IMR-90 (cell line): ENCODE measurements at regions not wholly inside any gene's neighbourhood (a gene's known extent, or its start where the extent isn't known, plus 50 kb on each side); places are given as distances from the start of the nearest gene placed in this dataset.

Experiments used
- ATAC-seq: fragments of 200-7000 bp; cut with Tn5 transposase; 2 replicates; pipeline ENCODE4 v1.9.1; 2020; ENCODE audit warnings: low read depth, mild to moderate bottlenecking, moderate library complexity
- BruUV-seq: library from RNA; stranded (reverse); fragments of 400-500 nt; replicated peaks from 2 replicates; lab custom pipeline; 2021; lab: Mats Ljungman, UMichigan
- CTCF ChIA-PET: fragments of 300-600 bp; formaldehyde crosslinking; extraction: SDS; loops from one replicate; lab custom pipeline; 2021; ENCODE audit warnings: antibody characterized with exemption; lab: Yijun Ruan, JAX
- POLR2A ChIA-PET: fragments of 300-600 bp; sonication (Branson Sonifier 250); formaldehyde crosslinking; loops from one replicate; lab custom pipeline; 2022; ENCODE audit warnings: antibody characterized with exemption; ENCODE audit not compliant: unreplicated experiment; lab: Charles Lee
- DNase-seq: peaks from one replicate; pipeline ENCODE4 v3.0.0; 2013
- H2AFZ ChIP-seq: replicated peaks from 2 replicates; pipeline ENCODE3; 2013; ENCODE audit warnings: low read length, mild to moderate bottlenecking; ENCODE audit not compliant: poor library complexity
- H2AK5ac ChIP-seq: 2 replicates; pipeline ENCODE4 v1.6.1; 2013; ENCODE audit warnings: low read depth, low read length, inconsistent platforms
- H2AK9ac ChIP-seq: replicated peaks from 2 replicates; pipeline ENCODE3; 2013; ENCODE audit warnings: mild to moderate bottlenecking, low read depth, low read length, moderate library complexity; ENCODE audit not compliant: poor library complexity
- H2BK120ac ChIP-seq: 2 replicates; pipeline ENCODE4 v1.6.1; 2013; ENCODE audit warnings: low read depth, low read length, inconsistent platforms
- H2BK15ac ChIP-seq: 3 replicates; pipeline ENCODE4 v1.6.1; 2013; ENCODE audit warnings: low read depth, low read length, inconsistent platforms
- H2BK20ac ChIP-seq: 2 replicates; pipeline ENCODE4 v1.6.1; 2013; ENCODE audit warnings: low read depth, mild to moderate bottlenecking, inconsistent platforms, low read length, moderate library complexity
- H2BK5ac ChIP-seq: 2 replicates; pipeline ENCODE4 v1.6.1; 2013; ENCODE audit warnings: mild to moderate bottlenecking, low read depth, low read length, inconsistent platforms; ENCODE audit not compliant: poor library complexity, severe bottlenecking
- H3K14ac ChIP-seq: replicated peaks from 2 replicates; pipeline ENCODE4 v1.6.1; 2013; ENCODE audit warnings: low read depth, low read length, inconsistent platforms
- H3K18ac ChIP-seq: 2 replicates; pipeline ENCODE4 v1.6.1; 2013; ENCODE audit warnings: low read depth, low read length, control low read depth
- H3K23ac ChIP-seq: 2 replicates; pipeline ENCODE4 v1.6.1; 2013; ENCODE audit warnings: low read depth, low read length, inconsistent platforms
- H3K27ac ChIP-seq: 2 replicates; pipeline ENCODE4 v1.5.1; 2013; ENCODE audit warnings: mild to moderate bottlenecking, control low read depth, low read length; ENCODE audit not compliant: insufficient read depth
- H3K27me3 ChIP-seq: 2 replicates; pipeline ENCODE4 v1.6.1; 2013; ENCODE audit warnings: low read length; ENCODE audit not compliant: control insufficient read depth, insufficient read depth
- H3K36me3 ChIP-seq: 2 replicates; pipeline ENCODE4 v1.6.1; 2013; ENCODE audit warnings: low read length, mixed read lengths; ENCODE audit not compliant: control insufficient read depth, insufficient read depth
- H3K4ac ChIP-seq: 2 replicates; pipeline ENCODE4 v1.6.1; 2013; ENCODE audit warnings: low read depth, low read length, inconsistent platforms
- H3K4me1 ChIP-seq: 2 replicates; pipeline ENCODE4 v1.6.1; 2013; ENCODE audit warnings: low read length, mixed read lengths; ENCODE audit not compliant: control insufficient read depth, insufficient read depth
- H3K4me2 ChIP-seq: 2 replicates; pipeline ENCODE4 v1.6.1; 2013; ENCODE audit warnings: low read depth, mild to moderate bottlenecking, control low read depth, low read length, moderate library complexity
- H3K4me3 ChIP-seq: 2 replicates; pipeline ENCODE4 v1.5.1; 2013; ENCODE audit warnings: low read depth, mild to moderate bottlenecking, control low read depth, low read length, moderate library complexity; ENCODE audit not compliant: insufficient read depth
- H3K56ac ChIP-seq: 2 replicates; pipeline ENCODE4 v1.6.1; 2013; ENCODE audit warnings: low read length, inconsistent platforms; ENCODE audit not compliant: insufficient read depth; ENCODE audit errors: extremely low read depth
- H3K79me1 ChIP-seq, 2 experiments: 2 replicates each; pipeline ENCODE4 v1.6.1; 2013; ENCODE audit warnings: low read length in 2 of 2, inconsistent platforms in 1 of 2, low read depth in 1 of 2
- H3K9ac ChIP-seq: 2 replicates; pipeline ENCODE4 v1.6.1; 2013; ENCODE audit warnings: low read depth, low read length, control low read depth
- H3K9me1 ChIP-seq: 2 replicates; pipeline ENCODE4 v1.6.1; 2013; ENCODE audit warnings: low read length, inconsistent platforms; ENCODE audit not compliant: insufficient read depth
- H3K9me3 ChIP-seq: 2 replicates; pipeline ENCODE4 v1.6.1; 2013; ENCODE audit warnings: low read length; ENCODE audit not compliant: control insufficient read depth, insufficient read depth
- H4K20me1 ChIP-seq: 2 replicates; pipeline ENCODE4 v1.6.1; 2013; ENCODE audit warnings: low read length, inconsistent platforms; ENCODE audit not compliant: insufficient read depth
- H4K5ac ChIP-seq: 2 replicates; pipeline ENCODE4 v1.6.1; 2013; ENCODE audit warnings: mild to moderate bottlenecking, low read depth, low read length, control low read depth
- H4K8ac ChIP-seq, 2 experiments: 2 replicates each; pipeline ENCODE4 v1.6.1; 2013; ENCODE audit warnings: low read depth in 2 of 2, low read length in 2 of 2, control low read depth in 1 of 2, inconsistent platforms in 1 of 2
- H4K91ac ChIP-seq: 2 replicates; pipeline ENCODE4 v1.6.1; 2013; ENCODE audit warnings: low read depth, low read length, inconsistent platforms; ENCODE audit not compliant: insufficient read depth
- CEBPB ChIP-seq: IDR thresholded peaks from 2 replicates; pipeline ENCODE4 v1.6.1; 2012; ENCODE audit warnings: low read depth, low read length, improper control_type of control experiment
- POLR2A ChIP-seq: IDR thresholded peaks from 2 replicates; pipeline ENCODE4 v1.6.1; 2012; ENCODE audit warnings: mild to moderate bottlenecking, low read depth, low read length
- RAD21 ChIP-seq: IDR thresholded peaks from 2 replicates; pipeline ENCODE4 v1.6.1; 2012; ENCODE audit warnings: low read length, improper control_type of control experiment
- WGBS, 2 experiments: methylation state at CpG; one replicate each; pipeline versions ENCODE4 v1.1.5 to v1.1.7; 2013; ENCODE audit warnings: missing lambda C conversion rate in 2 of 2; ENCODE audit not compliant: insufficient read length in 1 of 2; ENCODE audit errors: extremely low coverage in 2 of 2; 5-methylcytosine and 5-hydroxymethylcytosine counted together
- dilution Hi-C: fragments of 300-500 bp; cut with HindIII; formaldehyde crosslinking; loops from one replicate; pipeline ENCODE4 v1.14.3; 2018; ENCODE audit warnings: low sequenced_read_pairs; ENCODE audit not compliant: unreplicated experiment
- in situ Hi-C: fragments of 300-500 bp; cut with MboI; formaldehyde crosslinking; loops from 3 replicates; pipeline ENCODE4 v1.14.3; 2019; ENCODE audit warnings: low sequenced_read_pairs, inconsistent platforms, mixed read lengths
- intact Hi-C: fragments of 100-400 bp; cut with micrococcal nuclease; formaldehyde crosslinking; loops from 2 replicates; pipeline ENCODE4 v1.10.0; 2022

DNA sequence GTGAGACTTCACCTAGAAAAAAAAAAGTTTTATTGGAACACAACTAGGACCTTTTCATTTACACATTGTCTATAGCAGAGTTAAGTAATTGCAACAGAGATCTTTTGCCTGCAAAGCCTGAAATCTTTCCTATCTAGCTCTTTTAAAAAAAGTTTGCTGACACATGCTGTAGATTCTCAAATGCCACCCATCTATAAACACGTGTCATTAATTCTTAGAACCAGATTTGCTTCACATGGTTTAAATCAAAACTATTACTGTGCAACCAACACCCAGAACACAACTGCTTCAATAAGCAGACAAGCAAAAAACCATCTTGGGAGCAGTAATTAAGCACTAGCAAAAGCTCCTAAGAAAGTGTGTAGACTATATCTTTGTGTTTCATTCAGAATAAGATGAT, 55.0 kb downstream of the OXSM start:
- Histone ChIP-seq H3K4ac (no peak overlapping the region), H4K8ac (no peak overlapping the region), H3K4me3 (no peak overlapping the region), H3K4me1 (peaks cover 3% of the 10 kb centered on the region), H2BK5ac (no peak overlapping the region), H3K9me3 (no peaks in the 10 kb centered on the region), H3K18ac (no peak overlapping the region), H2AK9ac (no peak overlapping the region), H3K36me3 (no peaks in the 10 kb centered on the region), H3K56ac (no peak overlapping the region), H2BK15ac (no peak overlapping the region), H2AFZ (no peak overlapping the region), H3K9me1 (no peaks in the 10 kb centered on the region), H2BK20ac (no peak overlapping the region), H2AK5ac (no peak overlapping the region), H3K27ac (no peak overlapping the region), H4K20me1 (no peaks in the 10 kb centered on the region), H3K79me1 (no peaks in the 10 kb centered on the region), H3K14ac (no peak overlapping the region), H4K5ac (no peak overlapping the region), H4K91ac (no peak overlapping the region), H2BK120ac (no peak overlapping the region), H3K4me2 (no peak overlapping the region), H3K23ac (no peak overlapping the region), H3K9ac (no peak overlapping the region), H3K27me3 (no peaks in the 10 kb centered on the region)
- intact Hi-C loops = loop anchor here (10.0 kb wide), 1 partner anchor 1430 kb away; no protein-coding TSS in a partner anchor
- CTCF ChIA-PET = interaction anchor here (1.2 kb wide), 1 partner anchor 12 kb away, joined by 3 read pairs; no protein-coding TSS in a partner anchor
- dilution Hi-C loops = no loop called here
- no CpG with 5 or more reads among the region's 1 CpG for WGBS, 2 experiments
- no TSS peak for BruUV-seq
- DNase-seq (no peak), ATAC-seq (no peak)
- in situ Hi-C loops = loop anchor here (10.0 kb wide), 1 partner anchor 200 kb away; no protein-coding TSS in a partner anchor
- TF ChIP-seq CEBPB = no peak
- TF ChIP-seq POLR2A = no peak
- TF ChIP-seq RAD21 = no peak
- POLR2A ChIA-PET = no interaction called here
